ENCODE measurements at regions not wholly inside any gene's neighbourhood (a gene's known extent, or its start where the extent isn't known, plus 50 kb on each side); places are given as distances from the start of the nearest gene placed in this dataset.

- no peak for TF ChIP-seq CTCF (IDR thresholded peaks at IDR 0.05; ENCODE audit: control insufficient read depth, insufficient read depth, low read depth, low read length, missing control alignments)
- DNase-seq (ENCODE audit: low read depth), result no peak
- no peak overlapping the region for H3K4me3 ChIP-seq (ENCODE audit: control insufficient read depth, low read depth, low read length)
These were observed 77.9 kb upstream of the ATG10 start for GRCh38 chr5:81893961-81894360.

- TF ChIP-seq CTCF (IDR thresholded peaks at IDR 0.05; ENCODE audit: control insufficient read depth, insufficient read depth, low read depth, low read length, missing control alignments), result peak; percentile 3
- no peak for DNase-seq (ENCODE audit: low read depth)
- H3K4me3 ChIP-seq (ENCODE audit: control insufficient read depth, low read depth, low read length), result no peak overlapping the region
These were observed 87.0 kb upstream of the ATG10 start for GRCh38 chr5:81884871-81885270.

- no peak for DNase-seq (ENCODE audit: low read depth)
- TF ChIP-seq CTCF (IDR thresholded peaks at IDR 0.05; ENCODE audit: control insufficient read depth, insufficient read depth, low read depth, low read length, missing control alignments), result no peak
- no peak overlapping the region for H3K4me3 ChIP-seq (ENCODE audit: control insufficient read depth, low read depth, low read length)
These were observed 88.5 kb upstream of the ATG10 start for GRCh38 chr5:81883371-81883770.

GRCh38 chr5:81881595-81881994 lies 90.2 kb upstream of the ATG10 start:
- TF ChIP-seq CTCF (IDR thresholded peaks at IDR 0.05; ENCODE audit: control insufficient read depth, insufficient read depth, low read depth, low read length, missing control alignments), result no peak
- no peak overlapping the region for H3K4me3 ChIP-seq (ENCODE audit: control insufficient read depth, low read depth, low read length)
- no peak for DNase-seq (ENCODE audit: low read depth)

- no peak overlapping the region for H3K4me3 ChIP-seq (ENCODE audit: control insufficient read depth, low read depth, low read length)
- DNase-seq (ENCODE audit: low read depth), result no peak
- TF ChIP-seq CTCF (IDR thresholded peaks at IDR 0.05; ENCODE audit: control insufficient read depth, insufficient read depth, low read depth, low read length, missing control alignments), result no peak
These were observed 91.9 kb upstream of the ATG10 start for GRCh38 chr5:81879936-81880335.

GRCh38 chr5:81878333-81878732 lies 93.5 kb upstream of the ATG10 start:
- DNase-seq (ENCODE audit: low read depth), result no peak
- no peak for TF ChIP-seq CTCF (IDR thresholded peaks at IDR 0.05; ENCODE audit: control insufficient read depth, insufficient read depth, low read depth, low read length, missing control alignments)
- H3K4me3 ChIP-seq (ENCODE audit: control insufficient read depth, low read depth, low read length), result no peak overlapping the region

- DNase-seq (ENCODE audit: low read depth), result no peak
- no peak for TF ChIP-seq CTCF (IDR thresholded peaks at IDR 0.05; ENCODE audit: control insufficient read depth, insufficient read depth, low read depth, low read length, missing control alignments)
- H3K4me3 ChIP-seq (ENCODE audit: control insufficient read depth, low read depth, low read length), result no peak overlapping the region
These were observed 104.8 kb upstream of the ATG10 start for GRCh38 chr5:81866994-81867393.
